ENCODE measurements at regions not wholly inside any gene's neighbourhood (a gene's known extent, or its start where the extent isn't known, plus 50 kb on each side); places are given as distances from the start of the nearest gene placed in this dataset.
"Not testable (repeated sequence)": the region's sequence is repeated elsewhere in the genome, so short reads cannot be mapped to it uniquely, and the experiment has no call there.

DNA sequence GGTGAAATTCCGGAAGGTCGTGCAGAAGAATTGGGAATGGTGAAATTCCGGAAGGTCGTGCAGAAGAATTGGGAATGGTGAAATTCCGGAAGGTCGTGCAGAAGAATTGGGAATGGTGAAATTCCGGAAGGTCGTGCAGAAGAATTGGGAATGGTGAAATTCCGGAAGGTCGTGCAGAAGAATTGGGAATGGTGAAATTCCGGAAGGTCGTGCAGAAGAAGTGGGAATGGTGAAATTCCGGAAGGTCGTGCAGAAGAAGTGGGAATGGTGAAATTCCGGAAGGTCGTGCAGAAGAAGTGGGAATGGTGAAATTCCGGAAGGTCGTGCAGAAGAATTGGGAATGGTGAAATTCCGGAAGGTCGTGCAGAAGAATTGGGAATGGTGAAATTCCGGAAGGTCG, 154.4 kb downstream of the C16orf95 start:
- not testable (repeated sequence) for H3K27ac ChIP-seq (ENCODE audit: low read depth in 1 of 3, low read length in 2 of 3); DNase-seq; H3K9me3 ChIP-seq (ENCODE audit: control insufficient read depth in 2 of 2, insufficient read depth in 1 of 2, low read depth in 1 of 2, low read length in 1 of 2); H3K4me1 ChIP-seq (ENCODE audit: control insufficient read depth in 3 of 3, insufficient read depth in 2 of 3, low read depth in 1 of 3, low read length in 2 of 3); H3K27me3 ChIP-seq (ENCODE audit: control insufficient read depth in 3 of 3, insufficient read depth in 3 of 3, low read length in 3 of 3); FAIRE-seq; H3K36me3 ChIP-seq (ENCODE audit: control insufficient read depth in 3 of 3, insufficient read depth in 2 of 3, low read depth in 1 of 3, low read length in 3 of 3); H3K4me3 ChIP-seq (ENCODE audit: low read depth in 1 of 3, low read length in 3 of 3)
- 92 to 95% (median 92%) methylated on average over 14 to 17 of the region's 22 CpGs for WGBS, 3 donors

DNA sequence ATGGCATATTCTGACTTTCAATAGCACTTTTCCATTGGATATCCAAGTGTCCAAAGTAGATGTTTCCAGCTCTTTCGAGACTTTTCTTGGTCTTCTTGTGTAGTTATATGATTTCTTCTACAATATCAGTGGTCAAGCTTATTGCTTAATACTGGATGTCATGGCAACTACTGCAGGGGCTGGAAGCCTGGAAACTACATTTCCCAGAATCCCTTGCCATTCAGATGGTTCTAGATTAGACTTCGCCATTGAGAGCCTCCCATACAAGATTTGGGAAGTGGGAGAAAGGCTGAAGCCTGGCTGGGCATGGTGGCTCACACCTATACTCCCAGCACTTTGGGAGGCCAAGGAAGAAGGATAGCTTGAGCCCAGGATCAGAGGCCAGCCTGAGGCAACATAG, 153.6 kb downstream of the C16orf95 start:
- Histone ChIP-seq H3K27ac (ENCODE audit: low read depth in 1 of 3, low read length in 2 of 3) (no peak overlapping the region), H3K4me3 (ENCODE audit: low read depth in 1 of 3, low read length in 3 of 3) (no peak overlapping the region), H3K4me1 (ENCODE audit: control insufficient read depth in 3 of 3, insufficient read depth in 2 of 3, low read depth in 1 of 3, low read length in 2 of 3) (no peaks in the 10 kb centered on the region), H3K27me3 (ENCODE audit: control insufficient read depth in 3 of 3, insufficient read depth in 3 of 3, low read length in 3 of 3) (peaks cover 0 to 4% (median 2%) of the 10 kb centered on the region in 3 donors), H3K9me3 (ENCODE audit: control insufficient read depth in 2 of 2, insufficient read depth in 1 of 2, low read depth in 1 of 2, low read length in 1 of 2) (peaks cover 0 to 2% of the 10 kb centered on the region in 2 donors), H3K36me3 (ENCODE audit: control insufficient read depth in 3 of 3, insufficient read depth in 2 of 3, low read depth in 1 of 3, low read length in 3 of 3) (no peaks in the 10 kb centered on the region)
- DNase-seq (no peak), FAIRE-seq (no peak)
- 78 to 82% (median 80%) methylated on average over 2 of the region's 2 CpGs for WGBS, 3 donors

DNA sequence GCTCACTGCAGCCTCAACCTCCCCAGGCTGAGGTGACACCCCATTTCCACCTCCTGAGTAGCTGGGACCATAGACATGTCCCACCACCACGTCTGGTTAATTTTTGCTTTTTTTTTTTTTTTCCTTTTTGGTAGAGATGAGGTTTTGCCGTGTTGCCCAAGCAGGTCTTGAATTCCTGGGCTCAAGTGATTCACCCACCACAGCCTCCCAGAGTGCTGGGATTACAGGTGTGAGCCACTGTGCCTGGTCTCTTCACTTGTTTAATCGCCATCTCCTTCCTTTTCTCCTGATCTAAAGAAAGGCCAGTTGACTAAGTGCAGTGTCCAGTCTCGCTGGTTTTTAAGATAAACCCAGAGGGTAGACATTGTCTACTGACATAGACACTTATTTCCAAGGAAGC, 152.0 kb downstream of the C16orf95 start:
- no peak overlapping the region for H3K4me3 ChIP-seq (ENCODE audit: low read depth in 1 of 3, low read length in 3 of 3)
- FAIRE-seq (no peak), DNase-seq (no peak)
- no peaks in the 10 kb centered on the region for H3K4me1 ChIP-seq (ENCODE audit: control insufficient read depth in 3 of 3, insufficient read depth in 2 of 3, low read depth in 1 of 3, low read length in 2 of 3)
- peaks cover 0 to 4% (median 2%) of the 10 kb centered on the region in 3 donors for H3K27me3 ChIP-seq (ENCODE audit: control insufficient read depth in 3 of 3, insufficient read depth in 3 of 3, low read length in 3 of 3)
- peaks cover 0 to 2% of the 10 kb centered on the region in 2 donors for H3K9me3 ChIP-seq (ENCODE audit: control insufficient read depth in 2 of 2, insufficient read depth in 1 of 2, low read depth in 1 of 2, low read length in 1 of 2)
- WGBS, 3 donors = 78 to 79% (median 78%) methylated on average over 4 of the region's 4 CpGs
- H3K27ac ChIP-seq (ENCODE audit: low read depth in 1 of 3, low read length in 2 of 3) = no peak overlapping the region
- H3K36me3 ChIP-seq (ENCODE audit: control insufficient read depth in 3 of 3, insufficient read depth in 2 of 3, low read depth in 1 of 3, low read length in 3 of 3) = no peaks in the 10 kb centered on the region

DNA sequence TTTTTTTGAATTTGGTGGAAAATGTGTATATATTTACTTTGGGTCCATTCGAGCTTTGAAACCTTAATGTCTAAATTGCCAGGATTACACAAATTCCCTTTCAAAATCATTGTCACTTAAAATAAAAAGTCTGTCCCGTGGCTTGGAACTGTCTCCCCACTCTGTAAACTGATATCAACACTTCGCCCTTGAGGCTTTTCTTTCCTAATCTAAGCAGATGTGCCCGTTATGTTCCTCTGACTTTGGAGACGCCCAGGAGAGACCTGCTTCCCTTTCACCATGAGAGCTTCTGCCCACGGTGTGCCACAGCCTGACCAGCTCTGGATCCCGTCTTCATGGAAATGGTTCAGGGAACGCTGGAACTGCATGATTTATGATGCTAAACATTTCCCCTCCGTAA, 151.3 kb downstream of the C16orf95 start:
- FAIRE-seq = no peak
- Histone ChIP-seq H3K27me3 (ENCODE audit: control insufficient read depth in 3 of 3, insufficient read depth in 3 of 3, low read length in 3 of 3) (no peaks in the 10 kb centered on the region), H3K9me3 (ENCODE audit: control insufficient read depth in 2 of 2, insufficient read depth in 1 of 2, low read depth in 1 of 2, low read length in 1 of 2) (peaks cover 0 to 2% of the 10 kb centered on the region in 2 donors), H3K27ac (ENCODE audit: low read depth in 1 of 3, low read length in 2 of 3) (no peak overlapping the region), H3K4me3 (ENCODE audit: low read depth in 1 of 3, low read length in 3 of 3) (no peak overlapping the region), H3K4me1 (ENCODE audit: control insufficient read depth in 3 of 3, insufficient read depth in 2 of 3, low read depth in 1 of 3, low read length in 2 of 3) (no peaks in the 10 kb centered on the region), H3K36me3 (ENCODE audit: control insufficient read depth in 3 of 3, insufficient read depth in 2 of 3, low read depth in 1 of 3, low read length in 3 of 3) (no peaks in the 10 kb centered on the region)
- WGBS, 3 donors = 61 to 65% (median 61%) methylated on average over 9 of the region's 9 CpGs
- DNase-seq = no peak

DNA sequence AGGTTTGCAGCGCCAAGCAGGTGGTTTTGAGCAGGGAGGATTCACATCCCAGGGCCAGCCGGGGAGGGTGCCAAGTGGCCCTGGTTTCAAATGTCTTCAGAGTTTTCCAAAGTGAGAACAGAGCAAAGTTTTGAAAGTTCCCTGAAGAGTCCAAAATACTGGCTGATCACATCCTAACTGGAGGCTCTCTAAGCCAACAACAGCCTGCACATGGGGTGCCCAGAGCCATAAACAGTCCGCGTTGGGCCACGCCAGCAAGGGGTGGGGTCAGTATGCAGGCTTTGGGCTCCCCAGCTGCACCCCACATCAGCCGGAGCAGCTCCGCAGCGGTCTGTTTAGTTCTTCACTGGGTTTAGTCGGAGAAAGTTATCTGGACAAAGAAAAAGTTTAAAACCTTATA, 150.9 kb downstream of the C16orf95 start:
- DNase-seq (no peak), FAIRE-seq (no peak)
- H3K4me3 ChIP-seq (ENCODE audit: low read depth in 1 of 3, low read length in 3 of 3) = no peak overlapping the region
- no peaks in the 10 kb centered on the region for H3K27me3 ChIP-seq (ENCODE audit: control insufficient read depth in 3 of 3, insufficient read depth in 3 of 3, low read length in 3 of 3)
- H3K4me1 ChIP-seq (ENCODE audit: control insufficient read depth in 3 of 3, insufficient read depth in 2 of 3, low read depth in 1 of 3, low read length in 2 of 3) = no peaks in the 10 kb centered on the region
- 73 to 81% (median 81%) methylated on average over 9 of the region's 9 CpGs for WGBS, 3 donors
- no peaks in the 10 kb centered on the region for H3K36me3 ChIP-seq (ENCODE audit: control insufficient read depth in 3 of 3, insufficient read depth in 2 of 3, low read depth in 1 of 3, low read length in 3 of 3)
- H3K9me3 ChIP-seq (ENCODE audit: control insufficient read depth in 2 of 2, insufficient read depth in 1 of 2, low read depth in 1 of 2, low read length in 1 of 2) = peaks cover 0 to 2% of the 10 kb centered on the region in 2 donors
- no peak overlapping the region for H3K27ac ChIP-seq (ENCODE audit: low read depth in 1 of 3, low read length in 2 of 3)

DNA sequence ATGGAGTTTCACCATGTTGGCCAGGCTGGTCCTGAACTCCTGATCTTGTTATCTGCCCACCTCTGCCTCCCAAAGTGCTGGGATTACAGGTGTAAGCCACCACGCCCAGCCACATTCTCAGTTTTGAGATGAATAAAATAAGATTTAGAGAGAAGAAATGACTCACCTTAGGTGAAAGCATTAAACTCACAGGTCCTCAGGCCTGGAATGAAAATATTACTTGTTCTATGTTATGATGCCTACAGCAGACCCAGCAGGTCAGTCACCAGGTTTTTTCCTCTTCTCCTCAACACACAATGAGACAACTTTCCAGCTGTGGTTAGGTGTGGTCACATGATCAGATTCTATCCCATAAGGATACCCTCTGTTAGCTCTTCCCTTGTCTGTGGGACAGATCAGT, 150.3 kb downstream of the C16orf95 start:
- Histone ChIP-seq H3K27me3 (ENCODE audit: control insufficient read depth in 3 of 3, insufficient read depth in 3 of 3, low read length in 3 of 3) (no peaks in the 10 kb centered on the region), H3K4me1 (ENCODE audit: control insufficient read depth in 3 of 3, insufficient read depth in 2 of 3, low read depth in 1 of 3, low read length in 2 of 3) (no peaks in the 10 kb centered on the region), H3K36me3 (ENCODE audit: control insufficient read depth in 3 of 3, insufficient read depth in 2 of 3, low read depth in 1 of 3, low read length in 3 of 3) (no peaks in the 10 kb centered on the region), H3K9me3 (ENCODE audit: control insufficient read depth in 2 of 2, insufficient read depth in 1 of 2, low read depth in 1 of 2, low read length in 1 of 2) (peaks cover 0 to 2% of the 10 kb centered on the region in 2 donors), H3K4me3 (ENCODE audit: low read depth in 1 of 3, low read length in 3 of 3) (no peak overlapping the region), H3K27ac (ENCODE audit: low read depth in 1 of 3, low read length in 2 of 3) (no peak overlapping the region)
- DNase-seq = no peak
- WGBS, 3 donors = 65 to 88% (median 79%) methylated on average over 1 of the region's 1 CpG
- FAIRE-seq = no peak

DNA sequence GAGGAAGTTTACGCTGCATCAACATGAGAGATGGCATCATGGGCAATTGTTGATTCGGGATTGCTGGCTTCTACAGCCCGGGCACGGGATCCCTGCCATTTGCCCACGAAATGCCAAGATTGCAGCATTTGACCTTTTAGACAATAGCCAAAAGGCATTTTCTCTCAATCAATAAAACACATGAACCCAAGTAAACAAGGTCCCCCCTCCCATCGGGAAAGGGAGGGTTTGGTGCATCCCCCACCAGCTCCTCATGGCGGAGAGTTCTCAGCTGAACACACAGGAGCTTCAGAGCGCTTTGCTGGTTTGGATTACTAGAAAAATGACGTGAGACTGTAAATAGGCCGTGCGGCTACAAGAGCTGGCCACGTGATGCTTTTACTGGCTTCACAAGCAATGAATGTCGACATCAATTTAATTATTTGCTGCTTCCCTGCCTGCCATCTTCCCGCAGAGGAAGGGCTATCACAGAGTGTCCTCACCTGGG, 147.6 kb downstream of the C16orf95 start:
- no peaks in the 10 kb centered on the region for H3K27me3 ChIP-seq (ENCODE audit: control insufficient read depth in 3 of 3, insufficient read depth in 3 of 3, low read length in 3 of 3)
- WGBS, 3 donors = 48 to 72% (median 65%) methylated on average over 14 of the region's 14 CpGs
- H3K4me1 ChIP-seq (ENCODE audit: control insufficient read depth in 3 of 3, insufficient read depth in 2 of 3, low read depth in 1 of 3, low read length in 2 of 3) = no peaks in the 10 kb centered on the region
- DNase-seq = no peak
- no peak overlapping the region for H3K27ac ChIP-seq (ENCODE audit: low read depth in 1 of 3, low read length in 2 of 3)
- H3K4me3 ChIP-seq (ENCODE audit: low read depth in 1 of 3, low read length in 3 of 3) = no peak overlapping the region
- peaks cover 0 to 2% of the 10 kb centered on the region in 2 donors for H3K9me3 ChIP-seq (ENCODE audit: control insufficient read depth in 2 of 2, insufficient read depth in 1 of 2, low read depth in 1 of 2, low read length in 1 of 2)
- no peak for FAIRE-seq
- H3K36me3 ChIP-seq (ENCODE audit: control insufficient read depth in 3 of 3, insufficient read depth in 2 of 3, low read depth in 1 of 3, low read length in 3 of 3) = no peaks in the 10 kb centered on the region

DNA sequence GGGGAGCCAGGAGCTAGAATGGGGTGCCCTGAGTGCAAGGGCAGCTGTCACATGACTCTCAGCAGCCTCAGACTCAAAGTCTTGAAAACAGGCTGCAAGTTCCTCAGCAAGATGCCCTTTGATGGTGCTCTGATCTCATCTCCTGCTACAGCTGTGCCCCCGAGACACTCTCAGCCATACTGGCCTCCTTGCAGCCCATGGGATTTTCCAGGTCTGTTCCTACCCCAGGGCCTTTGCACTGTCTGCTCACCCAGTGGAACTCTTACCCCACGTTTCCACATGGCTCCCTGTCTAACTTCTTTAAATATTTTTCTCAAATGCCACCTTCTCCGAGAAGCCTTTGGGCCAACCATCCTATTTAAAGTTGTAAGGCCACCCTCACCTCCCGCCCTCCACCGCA, 146.9 kb downstream of the C16orf95 start:
- Histone ChIP-seq H3K4me1 (ENCODE audit: control insufficient read depth in 3 of 3, insufficient read depth in 2 of 3, low read depth in 1 of 3, low read length in 2 of 3) (no peaks in the 10 kb centered on the region), H3K36me3 (ENCODE audit: control insufficient read depth in 3 of 3, insufficient read depth in 2 of 3, low read depth in 1 of 3, low read length in 3 of 3) (no peaks in the 10 kb centered on the region), H3K9me3 (ENCODE audit: control insufficient read depth in 2 of 2, insufficient read depth in 1 of 2, low read depth in 1 of 2, low read length in 1 of 2) (peaks cover 0 to 2% of the 10 kb centered on the region in 2 donors), H3K27ac (ENCODE audit: low read depth in 1 of 3, low read length in 2 of 3) (no peak overlapping the region), H3K4me3 (ENCODE audit: low read depth in 1 of 3, low read length in 3 of 3) (no peak overlapping the region), H3K27me3 (ENCODE audit: control insufficient read depth in 3 of 3, insufficient read depth in 3 of 3, low read length in 3 of 3) (no peaks in the 10 kb centered on the region)
- FAIRE-seq = no peak
- DNase-seq = no peak
- WGBS, 3 donors = 82 to 87% (median 83%) methylated on average over 5 of the region's 5 CpGs

DNA sequence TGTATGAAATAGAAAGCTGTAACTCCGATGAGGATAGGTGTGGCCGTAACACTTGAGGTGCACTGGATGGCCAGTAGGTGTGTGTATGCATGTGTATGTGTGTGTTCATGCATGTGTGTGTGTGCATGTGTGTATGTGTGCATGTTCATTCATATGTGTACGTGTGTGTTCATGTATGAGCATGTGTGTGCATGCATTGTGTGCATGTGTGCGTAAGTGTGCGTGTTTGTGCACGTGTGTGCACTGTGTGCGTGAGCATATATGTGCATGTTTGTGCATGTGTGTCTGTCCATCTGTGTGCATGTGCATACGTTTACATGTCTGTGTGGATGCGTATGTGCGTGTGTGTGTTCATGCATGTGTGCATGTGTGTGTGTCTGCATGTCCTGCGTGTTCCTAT, 145.5 kb downstream of the C16orf95 start:
- 94 to 97% (median 95%) methylated on average over 11 of the region's 11 CpGs for WGBS, 3 donors
- no peak for DNase-seq
- H3K4me3 ChIP-seq (ENCODE audit: low read depth in 1 of 3, low read length in 3 of 3) = no peak overlapping the region
- H3K27me3 ChIP-seq (ENCODE audit: control insufficient read depth in 3 of 3, insufficient read depth in 3 of 3, low read length in 3 of 3) = no peaks in the 10 kb centered on the region
- no peaks in the 10 kb centered on the region for H3K36me3 ChIP-seq (ENCODE audit: control insufficient read depth in 3 of 3, insufficient read depth in 2 of 3, low read depth in 1 of 3, low read length in 3 of 3)
- no peak overlapping the region for H3K27ac ChIP-seq (ENCODE audit: low read depth in 1 of 3, low read length in 2 of 3)
- no peaks in the 10 kb centered on the region for H3K4me1 ChIP-seq (ENCODE audit: control insufficient read depth in 3 of 3, insufficient read depth in 2 of 3, low read depth in 1 of 3, low read length in 2 of 3)
- H3K9me3 ChIP-seq (ENCODE audit: control insufficient read depth in 2 of 2, insufficient read depth in 1 of 2, low read depth in 1 of 2, low read length in 1 of 2) = peaks cover 0 to 2% of the 10 kb centered on the region in 2 donors
- FAIRE-seq = no peak

Data from small intestine (tissue), 7 donors.